HEK293 (cell line): ENCODE measurements at regions not wholly inside any gene's neighbourhood (a gene's known extent, or its start where the extent isn't known, plus 50 kb on each side); places are given as distances from the start of the nearest gene placed in this dataset.

ENCODE experiments used
- CTCF ChIA-PET: fragments of 350-600 bp; formaldehyde crosslinking; extraction: SDS; loops from one replicate; lab custom pipeline; 2021; ENCODE audit warnings: antibody characterized with exemption; lab: Yijun Ruan, JAX
- POLR2A ChIA-PET: fragments of 300-600 bp; formaldehyde crosslinking; extraction: SDS; loops from one replicate; lab custom pipeline; 2020; ENCODE audit warnings: antibody characterized with exemption, inconsistent platforms; lab: Yijun Ruan, JAX
- H3K27ac ChIP-seq: fragments of 200-500 bp; sonication (Bioruptor generic); 2 replicates; pipeline ENCODE4 v1.5.1; 2014; ENCODE audit warnings: low read depth, low read length, control low read depth, inconsistent platforms; ENCODE audit errors: extremely low read depth
- H3K36me3 ChIP-seq, 2 experiments: fragments of 200-500 bp in 1 of 2; sonication (Bioruptor generic) in 1 of 2; 1 replicate in 1 of 2; 2 replicates in 1 of 2; pipeline ENCODE4 v1.5.1; 2014 to 2017; ENCODE audit warnings: inconsistent platforms in 2 of 2, low read length in 2 of 2; ENCODE audit not compliant: control insufficient read depth in 2 of 2, insufficient read depth in 1 of 2
- H3K4me1 ChIP-seq: fragments of 200-500 bp; sonication (Bioruptor generic); 2 replicates; pipeline ENCODE4 v1.5.1; 2014; ENCODE audit warnings: mild to moderate bottlenecking, low read length, inconsistent platforms; ENCODE audit not compliant: control insufficient read depth, insufficient read depth
- H3K4me3 ChIP-seq: 2 replicates; pipeline ENCODE4 v1.5.1; 2011; ENCODE audit warnings: low read depth, mild to moderate bottlenecking, control low read depth, low read length, moderate library complexity
- H3K9me3 ChIP-seq: fragments of 200-500 bp; sonication (Bioruptor generic); 2 replicates; pipeline ENCODE4 v1.5.1; 2014; ENCODE audit warnings: low read depth, low read length, inconsistent platforms; ENCODE audit not compliant: control insufficient read depth, insufficient read depth
- BCL11B ChIP-seq: fragments of 450-650 bp; formaldehyde crosslinking; IDR thresholded peaks from 2 replicates; pipeline ENCODE4 v1.5.1; 2016; ENCODE audit warnings: low read depth, missing biosample characterization, missing genetic modification characterization
- KLF7 ChIP-seq: fragments of 450-650 bp; formaldehyde crosslinking; IDR thresholded peaks from 2 replicates; pipeline ENCODE4 v1.5.1; 2016; ENCODE audit warnings: missing biosample characterization, missing genetic modification characterization, borderline replicate concordance
- PRDM2 ChIP-seq: fragments of 450-650 bp; formaldehyde crosslinking; IDR thresholded peaks from 2 replicates; pipeline ENCODE4 v1.5.1; 2016; ENCODE audit warnings: missing biosample characterization, missing genetic modification characterization, borderline replicate concordance
- SETDB1 ChIP-seq: IDR thresholded peaks from one replicate; pipeline ENCODE4 v1.6.1; 2017; ENCODE audit warnings: mild to moderate bottlenecking, low read length, moderate library complexity, mixed read lengths; ENCODE audit not compliant: insufficient read length
- SP2 ChIP-seq: fragments of 450-650 bp; formaldehyde crosslinking; IDR thresholded peaks from 2 replicates; pipeline ENCODE4 v1.5.1; 2016; ENCODE audit warnings: missing biosample characterization, missing genetic modification characterization
- SP3 ChIP-seq: fragments of 450-650 bp; formaldehyde crosslinking; IDR thresholded peaks from 2 replicates; pipeline ENCODE4 v1.5.1; 2016; ENCODE audit warnings: missing biosample characterization, missing genetic modification characterization
- TCF7L2 ChIP-seq: IDR thresholded peaks from 2 replicates; pipeline ENCODE4 v1.6.1; 2011; ENCODE audit warnings: low read depth, mild to moderate bottlenecking, inconsistent platforms, low read length, moderate library complexity, borderline replicate concordance
- ZBTB10 ChIP-seq: fragments of 450-650 bp; formaldehyde crosslinking; IDR thresholded peaks from 2 replicates; pipeline ENCODE4 v1.5.1; 2016; ENCODE audit warnings: missing biosample characterization, missing genetic modification characterization
- ZFHX2 ChIP-seq: fragments of 450-650 bp; formaldehyde crosslinking; conservative IDR thresholded peaks from 2 replicates; pipeline ENCODE4 v1.5.1; 2016; ENCODE audit warnings: missing biosample characterization, missing genetic modification characterization
- ZFP37 ChIP-seq: fragments of 450-650 bp; formaldehyde crosslinking; IDR thresholded peaks from 2 replicates; pipeline ENCODE4 v1.5.1; 2016; ENCODE audit warnings: missing biosample characterization, missing genetic modification characterization
- ZNF223 ChIP-seq: fragments of 450-650 bp; formaldehyde crosslinking; IDR thresholded peaks from 2 replicates; pipeline ENCODE4 v1.5.1; 2016; ENCODE audit warnings: missing biosample characterization, missing genetic modification characterization
- ZNF394 ChIP-seq: fragments of 450-650 bp; formaldehyde crosslinking; IDR thresholded peaks from 2 replicates; pipeline ENCODE4 v1.5.1; 2016; ENCODE audit warnings: missing biosample characterization, missing genetic modification characterization, mild to moderate bottlenecking, moderate library complexity, borderline replicate concordance
- ZNF433 ChIP-seq: fragments of 450-650 bp; formaldehyde crosslinking; IDR thresholded peaks from 2 replicates; pipeline ENCODE4 v1.5.1; 2016; ENCODE audit warnings: missing biosample characterization, missing genetic modification characterization, low read depth
- ZNF473 ChIP-seq: fragments of 450-650 bp; formaldehyde crosslinking; IDR thresholded peaks from 2 replicates; pipeline ENCODE4 v1.5.1; 2017; ENCODE audit warnings: missing biosample characterization, missing genetic modification characterization
- ZNF501 ChIP-seq: fragments of 450-650 bp; formaldehyde crosslinking; IDR thresholded peaks from 2 replicates; pipeline ENCODE4 v1.5.1; 2016; ENCODE audit warnings: missing biosample characterization, missing genetic modification characterization
- ZNF514 ChIP-seq: fragments of 450-650 bp; formaldehyde crosslinking; IDR thresholded peaks from 2 replicates; pipeline ENCODE4 v1.5.1; 2016; ENCODE audit warnings: missing biosample characterization, missing genetic modification characterization
- ZNF544 ChIP-seq: fragments of 450-650 bp; formaldehyde crosslinking; IDR thresholded peaks from 2 replicates; pipeline ENCODE4 v1.5.0; 2017; ENCODE audit warnings: missing biosample characterization, missing genetic modification characterization
- ZNF555 ChIP-seq: fragments of 450-650 bp; formaldehyde crosslinking; conservative IDR thresholded peaks from 2 replicates; pipeline ENCODE4 v1.5.1; 2017; ENCODE audit warnings: missing biosample characterization, mild to moderate bottlenecking, missing genetic modification characterization, inconsistent platforms
- ZNF704 ChIP-seq: fragments of 450-650 bp; formaldehyde crosslinking; IDR thresholded peaks from 2 replicates; pipeline ENCODE4 v1.5.1; 2016; ENCODE audit warnings: missing biosample characterization, missing genetic modification characterization
- ZSCAN16 ChIP-seq: fragments of 450-650 bp; formaldehyde crosslinking; IDR thresholded peaks from 2 replicates; pipeline ENCODE4 v1.5.1; 2016; ENCODE audit warnings: missing biosample characterization, missing genetic modification characterization
- ZSCAN23 ChIP-seq: fragments of 450-650 bp; formaldehyde crosslinking; IDR thresholded peaks from 2 replicates; pipeline ENCODE4 v1.5.1; 2016; ENCODE audit warnings: missing biosample characterization, missing genetic modification characterization
- ZSCAN30 ChIP-seq: fragments of 450-650 bp; IDR thresholded peaks from 2 replicates; pipeline ENCODE4 v1.5.1; 2018; ENCODE audit warnings: missing biosample characterization, mild to moderate bottlenecking, missing genetic modification characterization, moderate library complexity
- TF ChIP-seq, protein P1 (sequence below): fragments of 450-650 bp; formaldehyde crosslinking; IDR thresholded peaks from 2 replicates; pipeline ENCODE4 v1.5.1; 2017; ENCODE audit warnings: missing biosample characterization, missing genetic modification characterization
- TF ChIP-seq, protein P2 (sequence below): fragments of 450-650 bp; IDR thresholded peaks from 2 replicates; pipeline ENCODE4 v1.5.1; 2018; ENCODE audit warnings: missing biosample characterization, mild to moderate bottlenecking, missing genetic modification characterization

GRCh38 chr2:118764855-118765254, 82.6 kb downstream of the EN1 start:
- Histone ChIP-seq H3K36me3 (no peaks in the 10 kb centered on the region), H3K4me3 (no peak overlapping the region), H3K4me1 (no peaks in the 10 kb centered on the region), H3K27ac (no peak overlapping the region), H3K9me3 (no peaks in the 10 kb centered on the region)
- CTCF ChIA-PET: no interaction called here
- POLR2A ChIA-PET: no interaction called here
- TF ChIP-seq ZNF433 (no peak), SETDB1 (no peak), ZNF704 (tag by site-specific recombination) (no peak), TCF7L2 (no peak), ZNF473 (tag by site-specific recombination) (no peak), ZNF223 (tag by site-specific recombination) (no peak), ZSCAN30 (tag by site-specific recombination) (no peak), ZFP37 (tag by site-specific recombination) (no peak), ZNF544 (tag by site-specific recombination) (no peak), ZNF514 (no peak), ZSCAN23 (tag by site-specific recombination) (no peak), ZFHX2 (no peak), ZNF394 (tag by site-specific recombination) (no peak), ZNF501 (tag by site-specific recombination) (no peak), SP3 (no peak), KLF7 (tag by site-specific recombination) (no peak)
- TF ChIP-seq, protein P1, sequence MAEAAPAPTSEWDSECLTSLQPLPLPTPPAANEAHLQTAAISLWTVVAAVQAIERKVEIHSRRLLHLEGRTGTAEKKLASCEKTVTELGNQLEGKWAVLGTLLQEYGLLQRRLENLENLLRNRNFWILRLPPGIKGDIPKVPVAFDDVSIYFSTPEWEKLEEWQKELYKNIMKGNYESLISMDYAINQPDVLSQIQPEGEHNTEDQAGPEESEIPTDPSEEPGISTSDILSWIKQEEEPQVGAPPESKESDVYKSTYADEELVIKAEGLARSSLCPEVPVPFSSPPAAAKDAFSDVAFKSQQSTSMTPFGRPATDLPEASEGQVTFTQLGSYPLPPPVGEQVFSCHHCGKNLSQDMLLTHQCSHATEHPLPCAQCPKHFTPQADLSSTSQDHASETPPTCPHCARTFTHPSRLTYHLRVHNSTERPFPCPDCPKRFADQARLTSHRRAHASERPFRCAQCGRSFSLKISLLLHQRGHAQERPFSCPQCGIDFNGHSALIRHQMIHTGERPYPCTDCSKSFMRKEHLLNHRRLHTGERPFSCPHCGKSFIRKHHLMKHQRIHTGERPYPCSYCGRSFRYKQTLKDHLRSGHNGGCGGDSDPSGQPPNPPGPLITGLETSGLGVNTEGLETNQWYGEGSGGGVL: no peak
- TF ChIP-seq, protein P2, sequence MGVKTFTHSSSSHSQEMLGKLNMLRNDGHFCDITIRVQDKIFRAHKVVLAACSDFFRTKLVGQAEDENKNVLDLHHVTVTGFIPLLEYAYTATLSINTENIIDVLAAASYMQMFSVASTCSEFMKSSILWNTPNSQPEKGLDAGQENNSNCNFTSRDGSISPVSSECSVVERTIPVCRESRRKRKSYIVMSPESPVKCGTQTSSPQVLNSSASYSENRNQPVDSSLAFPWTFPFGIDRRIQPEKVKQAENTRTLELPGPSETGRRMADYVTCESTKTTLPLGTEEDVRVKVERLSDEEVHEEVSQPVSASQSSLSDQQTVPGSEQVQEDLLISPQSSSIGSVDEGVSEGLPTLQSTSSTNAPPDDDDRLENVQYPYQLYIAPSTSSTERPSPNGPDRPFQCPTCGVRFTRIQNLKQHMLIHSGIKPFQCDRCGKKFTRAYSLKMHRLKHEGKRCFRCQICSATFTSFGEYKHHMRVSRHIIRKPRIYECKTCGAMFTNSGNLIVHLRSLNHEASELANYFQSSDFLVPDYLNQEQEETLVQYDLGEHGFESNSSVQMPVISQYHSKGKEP (tag by site-specific recombination): no peak
- TF ChIP-seq, all 188 proteins: peak for 0

DNA sequence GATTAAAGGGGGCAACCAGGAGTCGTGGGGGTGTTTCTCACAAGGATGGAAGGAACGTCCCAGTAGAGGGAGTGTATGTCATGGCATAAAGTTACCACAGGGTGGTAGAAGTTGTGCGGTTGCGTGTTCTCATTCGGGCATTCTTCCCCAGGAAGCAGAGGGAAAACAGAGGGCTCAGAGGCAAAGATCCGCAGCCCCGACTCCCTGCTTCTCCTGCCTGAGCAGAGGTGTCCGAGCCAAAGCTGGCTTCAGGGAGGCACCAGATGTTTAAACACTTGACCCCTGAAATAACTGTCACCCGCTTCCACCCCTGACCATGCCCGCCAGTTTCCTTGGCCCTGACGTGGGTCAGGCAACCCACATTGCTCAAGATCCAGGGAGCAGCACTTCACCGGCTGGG, 83.7 kb downstream of the EN1 start:
- POLR2A ChIA-PET: no interaction called here
- H3K4me3 ChIP-seq: no peak overlapping the region
- H3K9me3 ChIP-seq: no peaks in the 10 kb centered on the region
- no peak overlapping the region for H3K27ac ChIP-seq
- no peaks in the 10 kb centered on the region for H3K4me1 ChIP-seq
- CTCF ChIA-PET: interaction anchor here (0.7 kb wide), 1 partner anchor 11 kb away, joined by 3 read pairs; no protein-coding TSS in a partner anchor
- H3K36me3 ChIP-seq: no peaks in the 10 kb centered on the region
- TF ChIP-seq ZNF501 (tag by site-specific recombination) (no peak), PRDM2 (tag by site-specific recombination) (no peak), ZBTB10 (tag by site-specific recombination) (no peak), ZNF555 (tag by site-specific recombination) (no peak), SP2 (tag by site-specific recombination) (no peak), ZSCAN16 (no peak), BCL11B (tag by site-specific recombination) (no peak)
